Inflammatory macrophage treated with lipopolysaccharide for 4 hours (primary cell): ENCODE measurements at regions not wholly inside any gene's neighbourhood (a gene's known extent, or its start where the extent isn't known, plus 50 kb on each side); places are given as distances from the start of the nearest gene placed in this dataset.
"Not testable (repeated sequence)": the region's sequence is repeated elsewhere in the genome, so short reads cannot be mapped to it uniquely, and the experiment has no call there.

ENCODE experiments used
- DNase-seq: peaks from one replicate; pipeline ENCODE4 v3.0.0-alpha.2; 2020

DNA sequence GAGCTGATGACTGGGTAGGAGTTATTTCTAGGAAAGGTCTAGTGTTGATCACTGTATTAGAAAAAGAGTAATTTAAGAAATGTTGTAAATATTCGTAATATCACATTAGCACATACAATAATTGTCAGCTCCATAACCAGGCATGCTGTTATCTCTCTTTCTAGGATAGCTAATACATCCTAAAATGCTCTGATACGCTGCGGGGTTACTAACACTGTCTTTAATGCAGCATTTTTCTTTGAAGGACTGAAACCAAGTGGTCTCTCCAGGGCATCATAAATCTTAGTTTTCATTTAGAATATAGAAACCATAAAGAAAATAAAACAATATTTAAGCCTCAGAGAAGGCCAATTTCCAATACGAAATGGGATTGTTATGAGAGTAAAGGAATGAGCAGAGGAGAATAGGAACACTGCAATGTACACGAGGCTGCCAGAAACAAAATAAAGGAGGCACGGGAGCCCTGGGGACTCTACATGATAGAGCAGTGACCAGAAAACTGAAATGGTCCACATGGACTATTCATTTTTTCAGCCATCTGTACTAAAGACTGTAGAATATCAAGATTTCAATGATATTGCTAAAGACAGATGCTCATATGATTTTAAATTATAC, 1606.7 kb upstream of the AGA start:
- DNase-seq, result no peak

DNA sequence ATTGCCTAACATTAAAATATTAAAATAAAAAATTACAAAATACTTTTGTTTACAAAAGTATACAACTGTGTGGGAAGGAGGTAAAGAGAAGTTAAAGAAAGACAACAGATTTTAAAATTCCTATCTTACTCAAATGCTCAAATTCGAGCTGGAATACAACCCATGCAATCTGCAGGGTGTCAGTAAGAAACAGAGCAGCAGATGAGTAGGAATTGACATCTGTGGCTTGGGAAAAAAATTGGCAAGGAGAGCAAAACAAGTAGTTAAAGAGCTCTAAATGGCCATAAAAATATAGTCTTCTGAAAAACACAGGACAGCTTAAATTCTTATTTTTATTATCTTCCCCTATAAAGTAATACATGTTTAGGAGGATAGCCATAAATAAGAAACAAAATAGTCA, 1609.0 kb upstream of the AGA start:
- DNase-seq, result no peak

DNA sequence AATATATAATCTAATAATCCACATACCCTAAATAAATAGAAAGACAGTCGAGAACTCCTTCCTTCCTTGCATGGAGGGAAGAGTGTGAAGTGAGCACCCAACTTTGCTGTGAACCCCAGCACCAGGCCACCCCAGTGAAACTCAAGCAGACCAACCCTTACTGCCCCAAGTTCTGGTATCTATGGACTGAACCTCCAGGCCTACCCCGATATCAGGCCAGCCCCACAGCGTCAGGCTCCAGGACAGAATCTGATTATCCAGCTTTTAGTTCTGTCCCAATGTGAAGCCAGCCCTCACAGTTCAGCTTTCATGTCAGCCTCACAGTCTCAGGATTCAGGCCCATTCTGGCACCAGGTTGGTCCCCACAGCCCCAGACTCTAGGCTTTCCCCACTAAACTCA, 1617.2 kb upstream of the AGA start:
- no peak for DNase-seq

DNA sequence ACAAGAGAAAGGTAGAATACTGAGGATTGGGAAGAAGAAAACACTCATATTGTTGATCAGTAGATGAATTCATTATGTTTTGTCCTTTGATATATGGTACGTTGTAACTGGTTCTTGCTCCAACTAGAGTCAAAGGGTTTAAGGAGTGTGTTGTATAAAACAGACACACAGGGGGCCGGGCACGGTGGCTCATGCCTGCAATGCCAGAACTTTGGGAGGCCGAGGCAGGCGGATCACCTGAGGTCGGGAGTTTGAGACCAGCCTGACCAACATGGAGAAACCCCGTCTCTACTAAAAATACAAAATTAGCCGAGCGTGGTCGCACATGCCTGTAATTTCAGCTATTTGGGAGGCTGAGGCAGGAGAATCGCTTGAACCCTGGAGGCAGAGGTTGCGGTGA, 1624.0 kb upstream of the AGA start:
- DNase-seq, result not testable (repeated sequence)

DNA sequence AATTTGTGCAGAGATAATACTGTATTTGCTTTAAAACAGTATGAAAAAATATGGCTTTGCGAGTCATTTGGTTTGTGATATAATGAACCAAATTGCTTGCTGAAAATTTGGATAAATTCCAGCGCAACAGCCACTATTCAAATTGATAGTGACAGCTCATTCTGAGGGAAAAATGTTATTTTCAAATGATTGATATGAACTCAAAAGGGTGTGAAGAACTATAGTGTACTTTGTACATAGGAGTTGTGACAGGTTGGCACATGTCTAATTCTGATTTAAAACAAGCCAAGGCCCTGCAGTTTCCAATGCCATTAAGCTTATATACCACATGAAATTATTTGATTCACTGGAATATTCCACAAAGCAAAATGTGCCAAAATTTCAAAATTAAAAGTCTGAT, 1628.9 kb upstream of the AGA start:
- DNase-seq, result no peak

DNA sequence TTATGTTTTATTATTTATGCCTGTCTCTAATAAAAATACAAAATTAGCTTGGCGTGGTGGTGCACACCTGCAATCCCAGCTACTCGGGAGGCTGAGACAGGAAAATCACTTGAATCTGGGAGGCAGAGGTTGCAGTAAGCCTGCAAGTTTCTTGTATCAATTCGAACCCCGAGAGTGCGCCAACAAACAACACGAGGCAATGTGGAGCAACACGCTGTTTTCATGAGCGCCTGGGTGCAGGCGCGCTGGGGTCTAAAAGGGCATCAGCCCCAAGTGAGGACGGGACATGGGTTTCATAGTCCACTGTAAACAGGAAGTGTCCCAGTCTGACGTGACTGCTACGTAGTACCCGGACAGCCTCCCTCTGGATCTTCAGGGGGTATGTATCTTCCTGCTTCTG, 1634.6 kb upstream of the AGA start:
- no peak for DNase-seq

DNA sequence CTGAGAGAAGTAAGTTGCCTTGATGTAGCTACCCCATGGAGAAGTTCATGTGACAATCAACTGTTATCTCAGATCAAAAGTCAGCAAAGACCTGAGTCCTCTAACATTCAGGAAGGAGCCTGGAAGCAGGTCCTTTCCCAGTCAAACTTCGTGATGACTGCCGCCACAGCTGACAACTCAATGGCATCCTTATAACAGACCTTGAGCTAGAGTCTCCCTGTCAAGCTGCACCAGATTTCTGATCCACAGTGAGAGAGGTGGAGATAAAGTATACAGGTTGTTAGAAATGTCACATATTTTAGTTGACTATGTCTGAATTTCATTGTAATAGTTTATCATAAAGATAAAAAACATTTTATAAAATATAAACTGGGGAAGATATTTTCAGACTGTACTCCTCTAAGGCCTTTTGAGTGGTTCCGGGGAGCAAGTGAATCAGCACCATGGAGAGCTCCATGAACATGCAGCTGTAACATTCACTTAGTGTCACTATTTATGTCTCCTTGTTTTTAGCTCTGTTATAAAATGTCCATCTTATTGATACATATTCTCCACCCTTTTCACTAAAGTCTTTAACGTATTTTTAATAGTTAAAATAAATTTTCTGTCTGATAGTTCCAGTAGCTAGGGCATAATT, 1653.5 kb upstream of the AGA start:
- DNase-seq, result no peak

DNA sequence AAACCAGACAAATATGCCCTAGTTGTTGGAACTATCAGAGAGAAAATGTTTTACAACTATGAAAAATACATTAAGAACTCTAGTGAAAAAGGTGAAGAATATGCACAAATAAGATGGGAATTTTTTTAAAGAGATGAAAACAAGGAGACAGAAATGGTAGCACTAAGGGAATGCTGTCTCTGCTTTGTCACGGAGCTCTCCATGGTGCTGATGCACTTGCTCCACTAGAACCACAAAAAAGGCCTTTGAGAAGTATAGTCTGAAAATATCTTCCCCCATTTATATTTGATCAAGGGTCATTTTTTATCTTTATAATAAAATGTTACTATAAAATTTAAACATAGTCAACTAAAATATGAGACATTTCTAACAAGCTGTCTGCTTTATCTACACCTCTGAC, 1655.5 kb upstream of the AGA start:
- DNase-seq, result no peak

DNA sequence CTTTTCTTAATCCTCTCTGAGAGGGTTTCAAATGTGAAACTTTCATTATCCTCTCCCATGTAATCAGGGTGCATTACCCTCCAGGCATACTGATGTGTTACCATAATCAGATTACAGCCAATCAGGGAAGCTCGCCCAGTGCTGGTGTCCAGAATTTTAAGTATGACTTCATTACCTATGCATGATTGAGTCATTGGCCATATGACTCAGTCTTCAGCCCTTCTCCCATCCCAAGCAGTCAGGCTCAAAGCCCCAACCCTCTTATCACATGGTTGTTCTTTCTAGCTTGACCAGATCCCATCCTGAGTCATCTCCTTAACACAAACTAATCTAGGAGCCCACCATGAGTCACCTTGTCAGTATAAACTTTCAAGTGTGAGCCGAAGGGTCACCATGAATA, 1668.1 kb upstream of the AGA start:
- no peak for DNase-seq

DNA sequence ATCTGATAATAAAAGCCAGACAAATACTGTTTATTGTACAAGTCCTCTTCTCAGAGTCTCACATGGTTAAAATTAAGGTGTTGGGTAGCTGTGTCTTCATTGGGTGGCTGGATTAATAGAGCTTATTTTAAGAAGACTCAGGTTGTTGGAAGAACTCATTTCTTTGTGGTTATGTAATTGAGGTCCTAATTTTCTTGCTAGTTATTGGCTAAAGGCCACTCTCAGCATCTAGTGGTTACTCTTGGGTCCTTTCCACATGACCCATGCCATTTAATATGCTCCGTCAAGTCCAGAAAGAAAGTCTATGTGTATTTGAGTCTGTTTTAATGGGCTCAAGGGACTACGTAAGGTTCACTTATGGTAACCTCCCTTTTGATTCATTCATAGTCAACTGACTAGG, 1668.6 kb upstream of the AGA start:
- DNase-seq, result no peak

DNA sequence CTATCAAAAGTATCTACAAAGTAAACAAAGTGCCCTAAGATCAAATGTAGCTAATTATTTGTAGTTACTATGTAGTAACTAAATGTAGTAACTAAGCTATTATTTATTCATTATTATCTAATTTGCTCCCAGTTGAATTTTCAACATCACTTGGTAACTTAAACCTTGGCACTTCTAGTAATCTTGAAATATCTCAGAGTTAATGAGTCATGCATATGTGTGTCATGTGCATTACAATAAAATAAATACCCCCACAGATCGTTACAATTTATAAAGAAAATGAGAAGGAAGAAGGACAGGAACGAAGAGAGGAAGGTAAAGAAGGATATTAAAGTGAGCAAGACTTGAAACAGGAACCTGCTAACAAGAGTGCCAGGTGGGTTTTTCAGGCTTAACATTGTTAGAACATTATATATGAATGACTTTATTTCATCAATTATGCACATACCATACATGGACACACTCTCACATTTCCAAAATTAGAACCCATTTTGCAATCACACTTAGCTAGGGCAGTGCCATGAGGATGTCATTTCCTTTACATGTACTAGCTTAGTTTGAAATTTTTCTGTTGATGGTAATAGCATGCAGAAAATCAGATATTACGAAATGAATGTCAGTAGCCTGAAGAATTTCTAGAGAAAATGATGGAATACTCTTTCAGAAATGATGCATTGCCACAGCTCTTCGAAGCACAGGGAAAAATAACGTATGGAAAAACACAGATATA, 1670.4 kb upstream of the AGA start:
- no peak for DNase-seq

DNA sequence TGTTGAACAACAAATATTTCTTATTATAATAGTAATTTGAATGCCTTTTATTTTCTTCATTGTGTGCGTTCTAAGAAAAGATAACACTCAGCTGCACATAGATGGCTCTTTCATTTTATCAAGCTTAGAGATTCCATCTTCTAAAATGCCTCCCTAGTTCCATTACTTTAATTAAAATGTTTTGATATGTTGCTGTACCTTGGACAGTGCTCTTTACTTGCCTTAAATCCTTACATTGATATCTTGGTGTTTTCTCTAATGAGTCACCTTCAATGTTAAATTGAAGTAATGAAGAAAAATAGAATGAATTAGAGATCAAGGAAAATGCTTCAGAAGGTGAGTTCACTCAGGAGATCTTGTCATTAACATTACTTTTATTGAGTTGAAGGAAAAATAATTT, 1672.4 kb upstream of the AGA start:
- no peak for DNase-seq

DNA sequence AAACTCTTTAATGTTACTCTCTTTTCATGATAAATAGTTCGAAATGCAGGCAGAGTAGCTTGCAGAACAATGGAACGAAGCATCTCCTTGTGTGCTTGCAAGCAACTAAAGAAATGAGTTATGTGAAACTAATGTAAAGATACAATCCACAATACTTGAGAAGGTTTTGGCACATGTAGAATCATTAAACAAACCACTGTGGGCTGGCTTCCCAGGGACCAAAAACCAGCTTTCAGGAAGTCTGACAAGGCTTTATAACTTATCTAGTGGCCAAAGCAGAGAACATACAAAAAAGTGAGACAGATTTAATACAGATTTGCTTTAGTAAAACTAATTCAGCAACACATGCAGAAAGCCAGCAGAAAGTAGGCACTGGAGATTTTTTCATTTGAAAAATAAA, 1673.8 kb upstream of the AGA start:
- no peak for DNase-seq

DNA sequence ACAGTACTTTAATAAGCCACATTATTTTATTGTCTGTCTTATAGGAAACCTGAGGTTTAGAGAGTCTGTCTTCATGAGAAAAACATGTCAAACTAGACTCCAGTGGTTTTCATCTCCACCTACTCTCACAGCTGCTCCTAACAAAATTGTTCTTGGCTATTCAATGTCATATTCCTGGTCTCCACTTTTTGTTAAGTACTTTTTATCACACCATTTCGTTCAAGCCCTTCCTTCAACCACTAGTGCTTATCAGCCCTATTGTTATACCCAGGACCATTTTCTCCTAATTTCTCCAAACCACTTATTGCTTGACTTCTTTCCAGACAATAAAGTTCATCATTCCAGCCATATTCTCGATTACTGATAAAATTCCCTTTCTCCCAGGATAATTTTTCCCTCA, 1674.3 kb upstream of the AGA start:
- DNase-seq, result no peak

DNA sequence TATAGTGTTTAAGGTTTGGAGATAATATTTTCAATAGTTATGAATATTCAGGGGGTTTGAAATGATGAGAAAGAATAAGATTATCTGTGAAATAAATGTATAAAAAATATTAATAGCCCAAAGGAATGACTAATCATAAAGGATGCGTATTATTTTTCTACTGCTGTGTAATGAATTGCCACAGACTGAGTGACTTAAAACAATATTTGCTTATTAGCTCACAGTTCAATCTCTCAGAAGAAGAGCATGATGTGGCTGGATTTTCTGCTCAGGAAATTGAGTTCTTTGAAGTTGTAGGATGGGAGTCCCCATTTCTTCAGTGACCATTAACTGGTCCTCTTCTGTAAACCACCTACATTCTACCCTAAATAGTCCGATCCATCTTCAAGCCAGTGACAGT, 1680.8 kb upstream of the AGA start:
- no peak for DNase-seq

DNA sequence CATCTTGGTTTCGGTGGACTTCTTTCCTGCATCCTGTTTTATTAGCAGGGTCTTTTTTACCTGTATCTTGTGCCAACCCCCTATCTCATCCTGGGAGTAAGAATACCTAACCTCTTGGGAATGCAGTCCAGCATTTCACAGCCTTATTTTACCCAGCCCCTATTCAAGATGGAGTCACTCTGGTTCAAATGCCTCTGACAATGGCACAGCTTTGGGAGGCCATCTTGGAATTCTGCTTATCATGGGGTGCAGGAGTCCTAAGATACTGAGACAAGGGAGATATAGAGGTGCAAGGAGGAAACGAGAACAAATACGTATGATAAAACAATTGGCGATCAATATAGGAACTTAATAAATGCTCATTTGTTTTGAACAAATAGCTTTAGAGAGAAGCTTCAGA, 1682.2 kb upstream of the AGA start:
- no peak for DNase-seq

DNA sequence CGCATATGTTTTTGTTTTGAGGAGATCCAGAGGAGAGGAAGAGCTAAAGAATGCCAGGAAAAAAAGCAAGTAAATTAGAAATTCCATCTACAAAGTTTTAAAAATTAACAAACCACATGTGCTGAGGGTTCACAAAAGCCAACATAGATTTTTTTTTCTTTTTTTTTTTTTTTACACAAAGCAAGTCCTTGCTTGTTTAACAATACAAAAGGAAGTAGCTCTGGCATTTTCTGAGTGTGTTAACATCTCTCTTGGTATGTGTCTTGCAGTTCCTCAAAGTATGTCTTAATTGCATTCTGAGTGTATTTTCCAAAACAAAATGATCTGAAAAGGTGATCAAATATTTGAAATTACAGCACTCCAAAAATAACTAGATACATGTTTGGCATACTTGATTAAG, 1682.7 kb upstream of the AGA start:
- no peak for DNase-seq

DNA sequence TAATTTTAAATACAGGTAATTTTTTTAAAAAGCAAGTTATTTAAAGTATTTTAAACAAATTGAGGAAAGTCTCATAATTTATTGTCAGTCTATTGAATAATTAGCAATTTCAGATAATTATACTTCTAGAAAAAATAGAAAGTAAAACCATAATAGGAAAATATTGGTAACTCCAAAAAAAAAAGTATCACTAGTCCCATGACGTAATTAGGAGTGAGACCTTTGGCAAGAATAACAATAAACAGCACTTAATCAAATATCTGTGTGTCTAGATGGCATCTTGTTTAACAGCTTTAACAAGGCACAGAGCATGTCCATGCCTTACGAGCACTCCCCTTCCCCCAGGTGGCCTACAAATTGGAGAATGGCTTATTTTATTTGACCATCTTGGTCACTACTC, 1683.6 kb upstream of the AGA start:
- DNase-seq, result no peak

DNA sequence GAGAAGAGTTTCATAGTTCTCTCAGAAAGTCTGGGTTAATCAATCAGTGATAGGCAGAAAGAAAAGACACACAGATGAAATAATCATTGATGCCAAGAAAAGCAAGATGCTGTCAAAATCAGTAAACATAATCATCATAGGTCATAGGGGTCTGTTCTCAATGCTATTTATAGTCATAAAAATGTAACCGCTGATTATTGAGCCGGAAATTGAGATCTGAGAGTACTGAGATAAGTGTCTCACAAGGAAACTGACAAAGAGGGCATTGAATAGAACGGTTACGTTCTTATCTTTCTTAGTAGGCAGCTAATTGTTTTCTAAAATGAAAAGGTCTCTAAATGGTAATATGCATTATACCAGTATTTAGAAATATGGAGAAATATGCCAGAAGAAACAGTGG, 1686.1 kb upstream of the AGA start:
- DNase-seq, result no peak

DNA sequence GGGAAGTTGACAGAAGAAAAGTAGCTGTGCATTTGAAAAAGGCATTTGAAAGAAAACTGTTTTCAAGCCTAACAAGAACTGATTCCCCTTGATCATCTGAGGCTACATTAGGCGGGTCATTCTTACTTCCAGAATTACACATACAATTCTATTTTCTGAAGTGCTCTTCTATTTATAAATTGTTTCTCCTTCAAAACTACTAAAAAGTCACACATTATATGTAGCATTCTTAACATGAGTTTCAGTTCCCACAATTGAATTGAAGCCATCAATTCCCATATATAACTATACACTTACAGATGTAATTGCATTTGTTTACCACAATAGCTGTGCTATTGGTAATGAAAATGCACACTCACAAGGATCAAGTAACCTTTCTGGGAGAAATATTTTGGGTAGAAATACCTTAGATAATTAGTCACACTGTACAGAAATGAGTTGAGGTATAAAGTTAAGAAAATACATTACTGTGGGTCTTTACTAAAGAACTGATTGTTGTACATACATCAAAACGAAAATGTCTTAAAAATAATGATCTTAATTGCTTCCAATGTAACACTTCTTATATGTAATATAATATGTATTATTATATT, 1688.0 kb upstream of the AGA start:
- no peak for DNase-seq

DNA sequence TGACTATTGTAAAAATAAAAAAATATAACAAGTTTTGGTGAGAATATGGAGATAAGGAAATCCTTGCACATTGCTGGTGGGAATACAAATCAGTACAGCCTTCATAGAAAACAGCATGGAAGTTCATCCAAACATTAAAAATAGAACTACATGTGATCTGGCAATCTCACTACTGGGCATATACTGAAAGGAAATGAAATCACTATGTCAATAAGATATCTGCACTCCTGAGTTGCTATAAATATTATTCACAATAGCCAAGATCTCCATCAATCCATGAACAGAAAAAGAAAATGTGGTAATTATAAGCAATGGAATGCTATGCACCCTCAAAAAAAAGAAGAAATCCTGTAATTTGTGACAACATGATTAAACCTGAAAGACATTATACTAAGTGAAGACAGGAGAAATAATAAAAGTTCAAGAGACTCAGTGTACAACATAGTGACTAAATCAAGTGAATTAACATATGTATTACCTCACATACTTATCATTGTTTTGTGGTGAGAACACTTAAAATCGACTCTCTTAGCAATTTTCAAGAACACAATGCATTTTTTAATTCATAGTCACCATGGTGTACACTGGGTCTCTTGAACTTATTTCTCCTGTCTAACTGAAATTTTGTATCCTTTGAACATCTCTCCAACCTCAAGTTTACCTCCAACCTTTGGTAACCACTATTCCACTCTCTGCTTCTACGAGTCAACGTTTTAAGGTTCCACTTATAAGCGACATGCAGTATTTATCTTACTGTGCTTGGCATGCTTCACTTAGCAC, 1703.7 kb upstream of the AGA start:
- DNase-seq, result no peak

DNA sequence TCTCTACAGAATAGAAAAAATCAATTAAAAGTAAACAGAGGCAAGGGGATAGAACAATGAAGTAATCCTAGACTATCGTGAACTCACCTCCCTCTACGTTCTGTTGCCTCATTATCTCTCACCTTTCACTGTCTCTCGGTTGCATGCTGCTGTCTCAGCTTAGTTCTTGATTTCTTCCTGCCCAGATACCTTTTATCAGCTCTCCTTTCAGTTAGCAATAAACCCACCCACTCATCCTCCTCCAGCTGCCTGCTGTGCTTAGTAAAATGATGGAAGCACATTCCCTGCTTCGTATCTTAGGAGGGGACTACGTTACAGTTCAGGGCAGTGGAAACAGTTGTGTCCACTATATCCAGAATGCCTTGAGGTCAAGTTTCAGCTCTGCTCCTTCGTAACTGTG, 1709.5 kb upstream of the AGA start:
- no peak for DNase-seq

DNA sequence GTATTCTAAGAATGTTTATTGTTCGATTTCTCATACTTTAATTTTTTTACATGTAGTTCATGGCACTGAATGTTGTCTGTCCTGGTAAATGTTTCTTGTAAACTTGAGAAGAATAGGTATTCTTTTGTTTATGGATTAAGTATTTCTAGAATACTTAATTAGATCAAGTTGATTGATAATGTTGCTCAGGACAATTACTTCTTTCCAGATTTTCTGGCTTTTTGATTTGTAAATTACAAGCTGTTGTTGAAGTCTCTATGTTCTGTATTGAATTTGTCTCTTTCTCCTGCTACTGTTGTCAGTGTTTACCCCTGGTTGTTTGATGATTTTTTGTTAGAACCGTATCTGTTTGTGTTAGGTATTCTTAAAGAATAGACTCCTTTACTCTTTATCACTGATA, 1720.9 kb upstream of the AGA start:
- DNase-seq, result no peak
